Nucleus accumbens (tissue), 56 donors: ENCODE measurements at regions not wholly inside any gene's neighbourhood (a gene's known extent, or its start where the extent isn't known, plus 50 kb on each side); places are given as distances from the start of the nearest gene placed in this dataset.

Experiments
- DNase-seq, 56 donors: peaks; one replicate each; lab custom pipeline; 2025; lab: John Stamatoyannopoulos, UW

- DNase-seq: no peak
These were observed 202.9 kb downstream of the FAM76B start for GRCh38 chr11:95586661-95587060.

- DNase-seq: no peak
These were observed 203.4 kb downstream of the FAM76B start for GRCh38 chr11:95586155-95586554.

DNA sequence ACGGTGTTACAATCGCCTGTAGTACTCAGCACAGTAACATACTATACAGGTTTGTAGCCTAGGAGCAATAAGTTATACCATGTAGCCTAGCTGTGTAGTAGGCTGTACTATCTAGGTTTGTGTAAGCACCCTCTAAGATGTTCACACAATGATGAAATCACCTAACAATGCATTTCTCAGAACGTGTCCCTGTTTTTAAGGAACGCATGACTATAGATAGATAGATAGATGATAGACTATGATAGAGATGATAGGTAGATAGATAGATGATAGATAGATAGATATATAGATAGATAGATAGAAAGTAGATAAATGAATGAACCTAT is 203.9 kb downstream of the FAM76B start:
- no peak for DNase-seq

GRCh38 chr11:95585069-95585751 is 204.4 kb downstream of the FAM76B start:
- DNase-seq: no peak

- DNase-seq: no peak
These were observed 205.0 kb downstream of the FAM76B start for GRCh38 chr11:95584589-95584988.

DNA sequence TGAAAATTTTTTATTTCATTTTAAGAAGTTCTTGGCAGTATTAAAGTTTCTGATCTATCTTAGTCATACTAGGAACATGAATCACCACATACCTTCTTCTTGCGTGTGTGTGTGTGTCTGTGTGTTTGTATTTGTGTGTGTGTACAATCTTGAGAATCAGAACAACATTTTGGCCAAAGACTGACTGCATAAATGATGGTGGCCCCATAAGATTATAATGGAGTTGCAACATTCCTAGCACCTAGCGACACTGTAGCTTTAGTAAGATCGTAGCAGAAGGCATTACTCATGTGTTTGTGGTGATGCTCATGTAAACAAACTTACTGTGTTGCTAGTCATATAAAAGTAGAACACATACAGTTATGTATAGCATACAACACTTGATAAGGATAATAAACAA is 205.4 kb downstream of the FAM76B start:
- DNase-seq: no peak

DNA sequence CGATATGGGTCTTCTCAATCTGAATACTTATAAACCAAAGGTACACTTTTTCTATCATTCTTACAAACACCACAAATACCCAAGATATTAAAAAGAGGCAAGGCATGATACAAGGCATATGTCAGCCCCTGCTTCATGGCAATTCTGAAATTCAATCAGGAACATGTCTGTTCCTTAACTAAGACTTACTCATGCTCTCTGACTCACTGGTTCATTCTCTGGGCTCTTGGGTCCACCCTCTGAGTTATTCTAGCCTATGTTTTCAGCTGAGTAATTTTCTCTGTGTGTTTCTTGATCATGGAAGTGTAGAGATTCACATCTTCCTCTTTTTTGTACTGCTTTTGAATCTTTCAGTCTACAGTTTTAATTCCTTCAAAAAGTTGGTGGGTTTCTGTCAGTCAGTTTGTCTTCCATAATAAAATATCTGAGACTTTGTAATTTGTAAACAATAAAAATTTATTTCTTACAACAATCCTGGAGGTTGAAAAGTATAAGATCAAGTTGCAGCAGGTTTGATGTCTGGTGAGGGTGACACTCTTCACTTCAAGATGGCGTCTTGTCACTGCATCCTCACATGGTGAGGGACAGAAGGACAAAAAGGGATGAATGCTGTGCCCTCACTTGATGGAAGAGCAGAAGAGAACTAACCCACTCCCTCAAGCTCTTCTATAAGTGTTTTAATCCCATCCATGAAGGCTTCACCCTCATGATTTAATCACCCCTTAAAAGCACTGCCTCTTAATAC is 211.7 kb downstream of the FAM76B start:
- no peak for DNase-seq

GRCh38 chr11:95576146-95576845 is 213.3 kb downstream of the FAM76B start:
- DNase-seq: no peak

GRCh38 chr11:95575517-95575916 is 214.1 kb downstream of the FAM76B start:
- no peak for DNase-seq

DNA sequence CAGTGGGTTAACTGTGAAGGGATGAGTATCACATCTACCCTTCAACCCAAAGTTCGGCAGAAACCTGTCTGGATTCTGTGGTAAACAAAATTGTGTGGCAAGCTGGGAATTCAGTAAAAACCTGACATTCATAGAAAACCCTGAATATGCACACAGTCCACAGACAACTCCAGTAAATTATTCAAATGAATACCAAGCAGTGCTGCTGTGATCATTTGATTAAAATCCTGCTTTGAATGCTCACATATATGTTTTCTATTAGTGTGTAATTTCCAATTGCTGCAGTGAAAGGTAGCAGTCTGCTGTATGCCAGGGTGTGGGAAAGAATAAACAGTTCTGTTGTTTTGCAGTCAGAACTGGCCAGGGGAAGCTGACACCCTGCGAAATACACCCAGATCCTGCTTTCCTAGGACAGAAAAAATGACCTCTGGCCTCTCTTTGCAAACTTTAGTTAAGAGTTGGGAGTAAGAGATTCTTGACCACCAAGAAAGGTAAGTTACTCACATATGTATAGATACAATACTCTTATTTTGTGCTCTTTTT is 217.8 kb downstream of the FAM76B start:
- DNase-seq: no peak

GRCh38 chr11:95570845-95571244 is 218.7 kb downstream of the FAM76B start:
- DNase-seq: peak in 5 of 56 donors; percentile 2 to 10 (median 4)

- DNase-seq: no peak
These were observed 220.4 kb downstream of the FAM76B start for GRCh38 chr11:95569207-95569606.

- DNase-seq: no peak
These were observed 221.3 kb downstream of the FAM76B start for GRCh38 chr11:95568281-95568680.

GRCh38 chr11:95567685-95568084 is 221.9 kb downstream of the FAM76B start:
- no peak for DNase-seq

DNA sequence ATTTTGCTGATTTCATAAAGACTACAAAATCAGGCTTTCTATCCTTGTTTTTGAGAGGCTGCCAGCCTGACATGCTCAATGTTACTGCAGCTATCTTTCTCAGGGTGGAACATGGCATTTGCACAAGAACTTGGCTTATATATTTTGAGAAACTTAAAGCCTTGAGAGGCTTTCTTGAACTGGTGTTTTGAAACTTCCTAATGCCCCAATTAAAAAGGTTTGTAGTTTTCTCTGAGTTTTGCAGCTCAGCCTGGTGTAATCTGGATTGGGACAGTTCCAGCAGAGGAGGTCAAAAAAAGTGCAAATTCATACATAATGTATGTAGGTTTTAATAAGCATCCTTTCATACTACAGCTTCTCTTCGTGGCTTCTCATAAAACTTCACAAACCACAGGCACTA is 223.4 kb downstream of the FAM76B start:
- DNase-seq: no peak

- DNase-seq: peak in 14 of 56 donors; percentile 1 to 30 (median 12)
These were observed 223.8 kb downstream of the FAM76B start for GRCh38 chr11:95565724-95566141.

DNA sequence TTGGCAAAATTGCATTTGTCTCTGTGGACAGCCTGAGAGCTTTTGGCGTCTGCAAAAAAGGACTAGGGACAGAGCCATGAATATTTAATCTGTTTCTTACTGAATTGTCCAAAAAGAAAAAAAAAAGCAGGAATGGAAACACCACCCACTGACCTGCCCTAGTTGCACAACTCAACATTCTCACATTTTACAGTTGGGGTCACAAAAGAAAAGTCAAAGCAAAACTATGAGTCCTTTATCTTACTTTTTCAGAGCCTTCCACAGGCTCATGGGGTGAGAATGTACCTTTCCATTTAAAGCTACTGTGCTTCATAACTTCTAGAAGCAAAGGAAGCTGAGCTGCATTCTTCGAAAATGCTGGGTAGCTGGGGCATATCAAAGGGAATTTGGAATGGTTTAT is 225.7 kb downstream of the FAM76B start:
- no peak for DNase-seq

DNA sequence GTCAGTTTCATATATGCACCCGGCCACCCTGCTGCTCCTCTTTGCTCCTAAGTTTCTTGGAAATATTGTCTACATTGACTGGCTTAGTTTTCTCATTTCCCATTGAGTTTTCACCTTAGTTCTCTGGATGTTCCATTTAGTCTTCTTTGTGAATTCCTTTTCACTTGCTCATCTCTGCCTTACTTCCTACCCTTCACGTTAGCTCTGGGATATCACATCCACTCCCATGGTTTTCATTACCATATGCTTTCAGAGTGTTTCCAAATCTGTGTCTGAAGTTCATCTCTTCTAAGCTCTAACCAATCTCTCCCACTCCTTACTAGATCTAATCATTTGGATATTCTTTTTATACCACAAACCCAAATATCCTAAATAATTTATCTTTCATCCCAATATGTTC is 226.4 kb downstream of the FAM76B start:
- DNase-seq: no peak

DNA sequence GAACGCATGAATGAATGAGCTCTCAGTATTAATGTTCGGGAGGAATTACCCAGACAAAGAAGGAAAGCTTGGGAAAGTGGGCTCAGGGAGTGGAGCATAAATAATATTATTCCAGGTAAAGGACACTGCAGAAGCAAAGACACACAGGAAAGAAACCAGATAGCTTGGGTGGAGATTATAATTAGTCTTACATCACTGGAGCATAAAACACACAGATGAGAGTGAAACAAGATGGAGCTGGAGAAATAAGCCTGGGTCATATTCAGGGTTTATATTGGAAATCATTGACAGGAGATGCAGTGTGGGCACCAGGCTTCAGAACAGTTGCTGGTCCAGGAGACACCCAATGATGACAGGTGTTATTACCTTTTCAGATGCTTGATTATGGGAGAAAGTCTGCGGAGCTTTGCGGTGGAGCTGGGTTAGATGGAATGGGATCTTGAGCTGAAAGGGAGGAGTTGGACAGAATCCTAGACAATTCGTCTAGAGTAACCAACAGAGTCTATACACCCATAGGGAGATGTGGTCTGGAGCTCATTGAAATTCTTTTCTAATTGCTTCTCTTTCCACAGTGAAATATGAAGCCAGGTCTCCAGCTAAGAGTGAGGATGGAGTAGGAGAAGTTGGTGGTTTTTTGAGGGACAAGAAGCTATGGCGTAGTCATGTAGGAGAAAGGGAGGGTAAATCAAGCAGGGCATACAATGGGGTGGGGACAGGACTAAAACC is 227.2 kb downstream of the FAM76B start:
- no peak for DNase-seq

GRCh38 chr11:95559899-95560298 is 229.7 kb downstream of the FAM76B start:
- no peak for DNase-seq

GRCh38 chr11:95557376-95557775 is 232.2 kb downstream of the FAM76B start:
- no peak for DNase-seq
